Hippocampal formation (tissue), 2 donors: ENCODE measurements at regions not wholly inside any gene's neighbourhood (a gene's known extent, or its start where the extent isn't known, plus 50 kb on each side); places are given as distances from the start of the nearest gene placed in this dataset.

Experiments
- DNase-seq, 2 donors: peaks; one replicate each; lab custom pipeline; 2025; lab: John Stamatoyannopoulos, UW

DNA sequence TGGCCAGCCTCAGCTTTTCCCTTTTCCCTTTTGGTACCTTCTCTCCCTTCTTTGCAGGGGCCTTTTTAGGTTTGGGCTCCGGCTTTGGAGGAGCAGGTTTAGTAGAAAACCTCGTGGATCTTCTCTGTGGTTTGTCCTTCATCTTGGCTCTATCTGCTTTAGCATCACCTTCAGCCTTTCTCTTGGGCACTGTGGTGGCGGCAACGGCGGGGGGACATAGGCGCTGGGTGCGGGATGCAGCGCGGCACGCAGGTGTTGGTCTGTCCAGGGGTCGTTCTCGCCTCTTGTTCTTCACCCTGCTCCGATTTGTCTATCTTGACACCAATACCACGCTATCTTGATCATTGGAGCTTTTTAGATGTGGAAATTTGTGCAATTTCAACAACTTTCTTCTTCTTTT, 64.5 kb upstream of the SMAD3 start:
- no peak for DNase-seq

DNA sequence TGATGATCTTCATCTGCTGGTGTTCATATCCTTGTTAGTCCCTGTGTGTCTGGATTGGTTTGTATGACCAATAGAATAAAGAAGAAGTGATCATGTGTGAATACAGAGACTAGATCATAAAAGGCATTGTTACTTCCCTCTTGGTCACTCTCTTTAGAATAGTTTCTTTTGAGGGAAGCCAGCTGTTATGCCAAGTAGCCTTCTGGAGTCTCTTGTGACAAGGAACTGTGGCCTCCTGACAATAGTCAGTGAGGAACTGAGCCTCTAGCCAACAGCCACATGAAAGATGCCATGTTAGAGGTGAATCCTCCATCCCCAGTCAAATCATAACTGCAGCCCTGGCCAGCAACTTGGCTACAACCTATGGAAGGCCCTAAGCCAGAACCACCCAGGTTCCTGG, 63.0 kb upstream of the SMAD3 start:
- DNase-seq: no peak

DNA sequence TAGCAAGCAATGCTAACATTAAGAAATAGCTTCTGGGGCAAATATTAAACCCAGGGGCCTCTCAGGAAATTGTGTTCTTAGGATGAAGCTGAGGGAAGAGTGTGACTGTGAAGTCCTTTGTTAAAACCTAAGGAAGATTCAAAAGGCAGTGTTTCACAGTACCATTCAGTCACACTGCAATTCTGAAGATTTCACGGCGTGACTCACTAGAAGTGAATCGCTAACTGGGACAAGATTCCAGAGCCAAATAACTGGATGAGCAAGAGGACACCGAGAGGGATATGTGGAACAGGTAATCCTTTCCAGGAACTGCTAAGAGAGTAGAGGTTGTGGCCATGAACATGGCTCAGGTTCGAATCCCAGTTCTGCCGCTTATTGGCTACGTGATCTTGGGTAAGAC, 61.8 kb upstream of the SMAD3 start:
- no peak for DNase-seq

DNA sequence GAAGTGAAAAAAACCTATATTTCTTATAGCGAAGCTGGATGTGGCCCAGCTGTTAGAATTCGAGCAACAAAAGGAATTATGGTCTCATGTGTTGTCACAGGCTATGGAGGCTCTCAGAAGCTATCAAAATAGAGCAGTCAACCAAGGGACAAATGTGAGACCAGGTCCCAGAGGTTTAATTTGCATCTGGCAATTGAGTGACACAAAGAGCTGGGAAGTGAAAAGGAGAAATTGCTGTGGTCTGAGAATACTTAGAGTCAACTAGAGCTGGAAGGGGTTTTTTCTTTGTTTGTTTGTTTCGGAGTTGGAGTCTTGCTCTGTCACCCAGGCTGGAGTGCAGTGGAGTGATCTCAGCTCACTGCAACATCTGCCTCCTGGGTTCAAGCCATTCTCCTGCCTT, 61.3 kb upstream of the SMAD3 start:
- DNase-seq: no peak

DNA sequence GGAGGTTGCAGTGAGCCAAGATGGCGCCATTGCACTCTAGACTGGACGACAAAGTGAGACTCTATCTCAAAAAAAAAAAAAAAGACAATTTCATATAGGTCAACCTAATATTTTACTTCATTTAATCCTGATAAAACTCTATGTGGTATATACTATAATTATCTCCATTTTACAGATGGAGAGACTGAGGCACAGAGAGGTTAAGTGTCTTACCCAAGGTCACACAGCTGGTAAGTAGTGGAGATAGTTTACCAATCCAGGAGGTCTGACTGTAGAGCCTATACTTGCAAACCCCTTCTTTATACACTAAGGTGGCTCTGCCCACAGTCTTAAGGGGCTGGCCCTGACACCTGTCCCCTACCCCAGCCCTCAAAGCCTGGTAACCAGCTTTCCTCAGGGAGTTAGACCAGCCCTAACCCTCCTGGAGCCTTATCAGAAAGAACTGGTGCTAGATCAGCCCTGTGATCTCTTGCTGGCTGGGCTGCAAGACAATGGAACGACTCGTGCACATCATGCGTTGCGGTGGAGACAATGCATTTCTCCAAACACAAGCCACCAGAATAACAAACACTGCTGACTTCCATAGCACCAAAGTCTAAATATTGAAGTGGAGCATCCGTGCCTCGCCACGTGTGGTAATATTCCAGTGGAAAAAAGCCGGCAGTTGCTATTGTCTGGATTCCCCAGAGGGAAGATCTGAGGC, 60.0 kb upstream of the SMAD3 start:
- no peak for DNase-seq

DNA sequence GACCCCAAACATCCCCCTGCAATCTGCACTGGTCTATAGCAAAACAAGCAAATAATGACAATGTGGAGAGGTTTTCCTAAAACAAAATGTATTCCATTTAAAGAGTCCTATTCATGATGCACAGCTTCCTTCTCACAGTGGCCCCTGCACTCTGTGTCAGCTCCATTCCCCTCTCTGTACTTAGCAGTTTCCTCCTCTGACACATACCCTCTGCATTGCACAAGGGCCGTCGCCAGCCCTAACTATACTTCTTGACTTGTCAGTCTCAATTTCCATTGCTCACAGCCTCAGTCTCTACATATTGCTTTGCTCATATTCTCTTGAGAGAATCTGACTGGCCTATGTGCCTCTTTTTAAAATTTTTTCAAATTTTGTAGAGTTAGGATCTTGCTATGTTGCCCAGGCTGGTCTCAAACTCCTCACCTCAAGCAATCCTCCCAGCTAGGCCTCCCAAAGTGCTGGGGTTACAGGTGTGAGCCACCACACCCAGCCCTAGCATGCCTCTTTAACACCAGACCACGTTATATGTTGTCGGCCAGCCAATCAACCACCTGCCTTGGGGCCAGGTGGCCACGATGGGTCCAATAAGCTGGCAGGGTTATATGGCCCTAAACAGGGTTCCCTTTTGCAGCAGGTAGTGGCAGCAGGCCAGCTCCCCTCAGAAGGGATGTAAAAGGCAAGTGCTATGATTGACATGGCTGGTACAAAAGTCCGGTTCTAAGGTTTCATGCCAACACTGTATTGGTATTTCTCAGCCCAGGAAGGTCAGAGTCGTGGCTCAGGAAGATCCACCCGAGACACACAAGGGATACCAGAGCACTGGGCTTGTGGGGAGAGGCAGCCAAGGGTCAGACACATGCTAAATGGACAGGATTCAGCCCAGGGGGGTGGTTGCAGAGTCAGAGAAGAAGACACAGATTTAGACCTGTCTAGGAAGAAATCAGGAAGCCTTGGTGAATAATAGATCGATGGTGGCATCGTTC, 59.0 kb upstream of the SMAD3 start:
- no peak for DNase-seq

DNA sequence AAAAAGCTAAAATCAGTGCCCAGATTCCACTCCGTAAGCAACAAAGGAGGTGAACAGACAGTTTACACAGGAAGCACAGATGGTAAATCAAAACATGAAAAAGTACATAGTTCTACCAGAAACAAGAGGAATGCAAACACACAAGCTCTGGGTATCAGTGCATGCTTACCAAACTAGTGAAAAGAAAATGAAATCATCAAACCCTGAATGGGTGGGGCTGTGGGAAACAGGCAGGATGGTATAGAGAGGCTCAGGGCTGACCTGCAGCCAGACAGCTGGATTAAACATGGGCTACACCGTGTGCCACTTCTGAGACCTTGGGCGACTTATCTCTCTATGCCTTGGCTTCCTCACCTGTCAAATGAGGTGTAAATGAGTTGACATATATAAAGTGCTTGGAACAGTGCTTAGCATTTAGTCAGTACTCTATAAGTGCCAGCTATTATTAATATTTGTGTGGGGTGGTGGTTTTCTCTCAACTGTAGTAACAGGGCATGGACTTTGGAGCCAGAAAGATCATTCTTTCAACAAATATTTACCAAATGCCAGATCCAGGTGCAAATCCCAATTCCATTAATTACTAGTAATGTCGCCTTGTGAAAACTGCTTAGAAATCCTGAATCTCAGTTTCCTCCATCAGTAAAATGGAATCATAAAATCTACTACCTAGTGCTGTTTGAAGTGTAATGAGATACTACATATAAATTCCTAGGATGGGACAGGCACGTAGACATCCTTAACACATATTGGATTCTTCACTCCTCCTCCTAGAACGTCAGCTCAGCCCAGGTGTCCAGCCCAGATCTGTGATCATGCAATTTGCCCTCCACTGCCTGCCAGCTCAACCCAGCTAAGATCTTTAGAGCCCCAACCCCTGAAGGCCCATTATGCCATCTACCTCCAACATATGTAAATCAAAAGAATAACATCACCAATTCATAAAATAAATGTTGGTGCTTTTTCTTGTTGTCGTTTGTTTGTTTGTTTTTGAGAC, 55.5 kb upstream of the SMAD3 start:
- DNase-seq: no peak

DNA sequence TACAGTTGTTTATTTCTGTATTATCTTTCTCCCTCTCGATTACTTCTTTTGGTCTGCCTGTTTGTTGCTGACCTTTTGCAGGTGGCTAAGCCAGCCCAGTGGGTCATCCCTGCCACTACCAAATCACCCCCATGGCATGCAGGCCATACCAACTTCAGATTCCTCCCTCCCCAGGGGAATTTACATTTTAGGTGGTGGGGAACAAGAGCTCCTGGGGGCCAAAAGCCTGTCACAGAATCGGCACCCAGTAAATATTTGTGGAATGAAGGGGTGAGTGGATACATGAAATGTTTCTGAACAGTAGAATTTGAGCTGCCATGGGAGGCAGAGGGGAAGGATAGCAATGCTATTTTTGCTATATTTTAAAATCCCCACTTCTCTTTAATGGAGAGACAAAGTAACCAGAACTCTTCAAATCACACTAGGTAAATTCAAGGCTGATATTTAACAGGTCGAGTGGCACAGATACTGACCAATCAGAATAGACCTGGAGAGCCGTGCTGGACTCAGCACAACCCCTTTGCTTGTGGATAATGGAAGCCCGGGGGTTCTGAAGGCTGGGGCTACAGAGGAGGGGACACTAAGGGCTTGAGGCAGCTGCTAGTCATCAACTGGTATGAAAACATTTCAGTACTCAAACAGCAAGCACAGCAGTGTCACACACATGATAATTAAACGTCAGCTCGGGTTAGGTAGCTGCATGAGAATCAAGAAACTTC, 54.3 kb upstream of the SMAD3 start:
- no peak for DNase-seq

DNA sequence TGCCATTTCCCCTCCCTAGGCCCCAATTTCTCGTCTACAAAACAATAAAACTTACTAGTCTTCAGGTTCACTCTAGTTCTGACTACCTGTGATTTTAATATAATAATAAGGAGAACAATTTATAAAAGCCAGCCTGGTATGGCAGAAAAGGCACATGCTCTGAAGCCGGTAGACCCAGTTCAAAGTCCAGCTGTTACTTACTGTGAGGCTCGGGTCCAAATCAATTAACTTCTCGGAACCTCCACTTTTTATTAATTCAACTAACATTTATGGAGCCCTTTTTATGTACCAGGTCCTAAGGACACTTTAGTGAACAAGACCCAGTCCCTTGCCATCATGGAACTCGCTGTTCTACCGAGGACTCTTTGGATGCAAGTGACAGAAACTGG, 53.8 kb upstream of the SMAD3 start:
- no peak for DNase-seq

DNA sequence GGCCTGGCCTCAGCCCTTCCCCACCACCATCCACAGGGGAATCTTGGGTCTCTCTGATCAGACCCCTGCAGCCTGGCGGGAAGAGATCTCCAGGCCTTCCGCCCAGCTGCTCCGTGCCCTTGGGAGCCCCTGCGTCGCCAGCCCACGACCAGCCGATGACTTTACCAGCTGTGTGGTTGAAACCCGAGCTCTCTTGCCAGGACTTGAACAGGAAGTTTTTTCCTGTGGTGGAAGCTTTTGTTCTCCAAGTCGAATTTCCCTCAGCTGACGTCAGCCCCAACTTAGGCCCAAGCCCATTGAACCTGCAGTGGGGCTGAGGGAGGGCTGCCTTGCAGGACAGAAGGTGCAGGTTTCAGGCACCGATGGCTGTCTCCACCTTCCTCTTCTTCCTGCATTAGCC, 51.7 kb upstream of the SMAD3 start:
- DNase-seq: no peak
